ENCODE measurements at regions not wholly inside any gene's neighbourhood (a gene's known extent, or its start where the extent isn't known, plus 50 kb on each side); places are given as distances from the start of the nearest gene placed in this dataset.
"Not testable (repeated sequence)": the region's sequence is repeated elsewhere in the genome, so short reads cannot be mapped to it uniquely, and the experiment has no call there.

DNA sequence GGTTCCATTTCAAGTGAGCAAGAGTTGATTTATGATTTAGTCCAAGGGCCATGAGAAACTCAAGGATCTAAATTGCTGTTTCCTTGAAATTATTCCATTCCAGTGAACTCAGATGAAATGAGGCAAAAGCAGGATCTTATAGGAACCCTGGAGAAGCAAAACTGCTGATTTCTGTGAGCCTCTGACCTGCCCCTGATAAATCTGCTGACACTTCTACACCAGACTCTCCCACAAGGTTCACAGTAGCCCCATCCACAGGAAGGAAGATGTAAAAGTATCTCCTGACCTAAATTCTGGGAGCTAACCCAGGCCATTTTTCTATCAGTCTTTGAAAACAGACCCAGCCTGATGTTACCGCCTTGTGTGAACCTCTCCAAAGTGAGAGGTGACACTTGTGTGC, 987.6 kb upstream of the AUTS2 start:
- no peak overlapping the region for H3K4me3 ChIP-seq (ENCODE audit: low read depth in 1 of 3, low read length in 3 of 3)
- 72 to 100% (median 84%) methylated on average over 1 of the region's 1 CpG for WGBS, 3 donors
- H3K36me3 ChIP-seq (ENCODE audit: control insufficient read depth in 3 of 3, insufficient read depth in 2 of 3, low read depth in 1 of 3, low read length in 3 of 3), result no peaks in the 10 kb centered on the region
- no peak for DNase-seq
- H3K9me3 ChIP-seq (ENCODE audit: control insufficient read depth in 2 of 2, insufficient read depth in 1 of 2, low read depth in 1 of 2, low read length in 1 of 2), result peaks cover 0 to 9% of the 10 kb centered on the region in 2 donors
- H3K4me1 ChIP-seq (ENCODE audit: control insufficient read depth in 3 of 3, insufficient read depth in 2 of 3, low read depth in 1 of 3, low read length in 2 of 3), result no peaks in the 10 kb centered on the region
- H3K27ac ChIP-seq (ENCODE audit: low read depth in 1 of 3, low read length in 2 of 3), result no peak overlapping the region
- no peaks in the 10 kb centered on the region for H3K27me3 ChIP-seq (ENCODE audit: control insufficient read depth in 3 of 3, insufficient read depth in 3 of 3, low read length in 3 of 3)
- no peak for FAIRE-seq

DNA sequence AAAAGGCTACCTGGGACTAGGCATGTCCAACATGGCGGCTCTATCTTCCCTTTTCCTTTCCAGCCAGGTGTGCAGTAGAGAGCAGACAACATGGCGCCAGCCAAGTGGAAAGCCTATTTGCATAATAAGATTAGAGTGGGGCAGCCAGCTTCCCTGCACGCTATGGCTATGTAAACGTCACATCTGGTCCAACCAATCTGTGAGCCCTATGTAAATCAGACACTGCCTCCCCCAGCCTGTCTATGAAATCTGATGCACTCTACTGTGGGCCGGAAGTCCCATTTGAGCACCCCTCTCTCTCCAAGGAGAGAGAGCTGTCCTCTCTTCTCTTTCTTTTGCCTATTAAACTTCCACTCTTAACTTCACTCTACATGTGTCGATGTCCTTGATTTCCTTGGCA, 984.9 kb upstream of the AUTS2 start:
- FAIRE-seq (no peak), DNase-seq (no peak)
- Histone ChIP-seq H3K27me3 (ENCODE audit: control insufficient read depth in 3 of 3, insufficient read depth in 3 of 3, low read length in 3 of 3) (no peaks in the 10 kb centered on the region), H3K4me1 (ENCODE audit: control insufficient read depth in 3 of 3, insufficient read depth in 2 of 3, low read depth in 1 of 3, low read length in 2 of 3) (no peaks in the 10 kb centered on the region), H3K27ac (ENCODE audit: low read depth in 1 of 3, low read length in 2 of 3) (no peak overlapping the region), H3K9me3 (ENCODE audit: control insufficient read depth in 2 of 2, insufficient read depth in 1 of 2, low read depth in 1 of 2, low read length in 1 of 2) (peaks cover 0 to 20% of the 10 kb centered on the region in 2 donors), H3K36me3 (ENCODE audit: control insufficient read depth in 3 of 3, insufficient read depth in 2 of 3, low read depth in 1 of 3, low read length in 3 of 3) (no peaks in the 10 kb centered on the region), H3K4me3 (ENCODE audit: low read depth in 1 of 3, low read length in 3 of 3) (no peak overlapping the region)
- 77 to 82% (median 81%) methylated on average over 6 of the region's 6 CpGs for WGBS, 3 donors

DNA sequence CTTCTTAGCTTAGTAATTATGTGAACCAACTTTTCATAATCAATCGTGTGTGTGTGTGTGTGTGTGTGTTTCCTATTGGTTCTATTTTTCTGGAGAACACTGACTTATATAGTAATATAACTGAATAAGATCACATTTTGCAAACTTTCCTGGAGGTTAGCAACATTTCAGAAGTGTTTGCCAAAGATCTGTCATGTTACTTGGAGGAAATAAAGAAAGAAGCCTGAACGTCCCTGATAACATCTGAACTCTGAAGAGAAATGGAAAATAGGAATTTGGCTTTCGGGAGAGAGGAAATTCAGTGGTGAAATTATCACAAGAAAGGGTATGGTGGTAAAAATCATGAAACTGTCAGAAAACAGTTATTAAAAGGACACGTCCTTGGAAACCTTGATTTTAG, 984.4 kb upstream of the AUTS2 start:
- 46 to 54% (median 48%) methylated on average over 4 of the region's 4 CpGs for WGBS, 3 donors
- Histone ChIP-seq H3K4me1 (ENCODE audit: control insufficient read depth in 3 of 3, insufficient read depth in 2 of 3, low read depth in 1 of 3, low read length in 2 of 3) (no peaks in the 10 kb centered on the region), H3K9me3 (ENCODE audit: control insufficient read depth in 2 of 2, insufficient read depth in 1 of 2, low read depth in 1 of 2, low read length in 1 of 2) (peaks cover 0 to 15% of the 10 kb centered on the region in 2 donors), H3K4me3 (ENCODE audit: low read depth in 1 of 3, low read length in 3 of 3) (no peak overlapping the region), H3K27me3 (ENCODE audit: control insufficient read depth in 3 of 3, insufficient read depth in 3 of 3, low read length in 3 of 3) (no peaks in the 10 kb centered on the region), H3K27ac (ENCODE audit: low read depth in 1 of 3, low read length in 2 of 3) (no peak overlapping the region), H3K36me3 (ENCODE audit: control insufficient read depth in 3 of 3, insufficient read depth in 2 of 3, low read depth in 1 of 3, low read length in 3 of 3) (no peaks in the 10 kb centered on the region)
- FAIRE-seq (no peak), DNase-seq (no peak)

DNA sequence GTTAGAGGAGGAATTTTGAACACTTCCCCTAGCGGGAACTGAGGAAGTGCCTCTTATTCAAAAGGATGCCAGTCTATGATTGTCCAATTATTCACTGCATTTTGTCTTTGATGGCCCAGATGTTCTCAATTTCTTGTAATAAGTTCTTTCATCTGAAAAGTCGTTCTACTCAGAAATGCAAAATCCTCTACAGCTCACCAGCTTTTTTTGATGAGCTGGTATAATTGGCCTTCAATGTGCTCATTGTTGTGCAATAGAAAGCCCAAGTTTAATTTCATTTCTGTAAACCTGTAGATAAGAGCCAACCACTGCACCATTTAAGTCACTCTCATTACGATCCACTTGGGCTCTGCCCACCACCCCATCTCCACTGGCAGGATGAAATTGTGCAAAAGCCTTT, 978.7 kb upstream of the AUTS2 start:
- no peak for DNase-seq
- H3K4me1 ChIP-seq (ENCODE audit: control insufficient read depth in 3 of 3, insufficient read depth in 2 of 3, low read depth in 1 of 3, low read length in 2 of 3), result no peaks in the 10 kb centered on the region
- peaks cover 0 to 13% of the 10 kb centered on the region in 2 donors for H3K9me3 ChIP-seq (ENCODE audit: control insufficient read depth in 2 of 2, insufficient read depth in 1 of 2, low read depth in 1 of 2, low read length in 1 of 2)
- H3K4me3 ChIP-seq (ENCODE audit: low read depth in 1 of 3, low read length in 3 of 3), result no peak overlapping the region
- no peak for FAIRE-seq
- H3K27ac ChIP-seq (ENCODE audit: low read depth in 1 of 3, low read length in 2 of 3), result no peak overlapping the region
- no peaks in the 10 kb centered on the region for H3K36me3 ChIP-seq (ENCODE audit: control insufficient read depth in 3 of 3, insufficient read depth in 2 of 3, low read depth in 1 of 3, low read length in 3 of 3)
- 73 to 83% (median 80%) methylated on average over 3 of the region's 3 CpGs for WGBS, 3 donors
- H3K27me3 ChIP-seq (ENCODE audit: control insufficient read depth in 3 of 3, insufficient read depth in 3 of 3, low read length in 3 of 3), result no peaks in the 10 kb centered on the region

DNA sequence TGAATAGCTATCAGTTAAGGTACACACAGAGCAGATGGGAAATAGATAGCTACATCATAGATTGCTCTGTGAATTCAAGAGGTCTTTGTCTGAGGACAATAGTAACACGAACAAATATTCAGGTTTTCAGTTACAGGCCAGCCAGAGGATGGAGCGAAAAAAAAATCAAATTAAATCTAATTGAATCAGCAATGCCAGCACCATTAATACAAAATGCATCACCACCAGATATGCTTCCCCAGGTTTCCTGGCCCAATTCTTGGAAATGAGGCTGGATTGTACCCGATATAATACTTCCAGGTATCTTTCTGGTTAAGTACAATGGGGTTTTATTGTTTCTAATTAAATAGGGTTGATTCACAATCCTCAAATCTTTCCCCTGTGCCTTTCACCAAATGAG, 975.8 kb upstream of the AUTS2 start:
- H3K27me3 ChIP-seq (ENCODE audit: control insufficient read depth in 3 of 3, insufficient read depth in 3 of 3, low read length in 3 of 3), result no peaks in the 10 kb centered on the region
- H3K9me3 ChIP-seq (ENCODE audit: control insufficient read depth in 2 of 2, insufficient read depth in 1 of 2, low read depth in 1 of 2, low read length in 1 of 2), result peaks cover 0 to 4% of the 10 kb centered on the region in 2 donors
- 73 to 86% (median 84%) methylated on average over 3 of the region's 3 CpGs for WGBS, 3 donors
- H3K4me3 ChIP-seq (ENCODE audit: low read depth in 1 of 3, low read length in 3 of 3), result no peak overlapping the region
- H3K36me3 ChIP-seq (ENCODE audit: control insufficient read depth in 3 of 3, insufficient read depth in 2 of 3, low read depth in 1 of 3, low read length in 3 of 3), result no peaks in the 10 kb centered on the region
- FAIRE-seq, result no peak
- DNase-seq, result no peak
- H3K27ac ChIP-seq (ENCODE audit: low read depth in 1 of 3, low read length in 2 of 3), result no peak overlapping the region
- H3K4me1 ChIP-seq (ENCODE audit: control insufficient read depth in 3 of 3, insufficient read depth in 2 of 3, low read depth in 1 of 3, low read length in 2 of 3), result no peaks in the 10 kb centered on the region

DNA sequence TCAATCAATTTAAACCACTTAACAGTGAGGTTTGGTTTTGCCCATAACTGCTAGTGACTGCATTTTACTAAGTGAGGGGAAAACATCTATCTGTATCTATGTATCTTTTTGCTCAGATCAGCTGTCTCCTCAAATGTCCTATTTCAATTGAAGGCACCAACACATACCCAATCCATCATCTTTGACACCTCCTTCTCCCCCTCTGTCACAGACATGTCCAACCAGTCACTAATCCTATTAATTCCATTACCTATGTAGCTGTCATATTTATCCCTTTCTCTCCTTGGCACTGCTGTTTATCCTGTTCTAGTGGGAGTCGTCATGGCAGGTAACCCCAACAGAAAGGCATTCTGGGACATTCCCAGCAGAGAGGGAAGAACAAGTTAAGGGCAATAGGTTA, 975.2 kb upstream of the AUTS2 start:
- Histone ChIP-seq H3K36me3 (ENCODE audit: control insufficient read depth in 3 of 3, insufficient read depth in 2 of 3, low read depth in 1 of 3, low read length in 3 of 3) (no peaks in the 10 kb centered on the region), H3K9me3 (ENCODE audit: control insufficient read depth in 2 of 2, insufficient read depth in 1 of 2, low read depth in 1 of 2, low read length in 1 of 2) (no peaks in the 10 kb centered on the region), H3K27ac (ENCODE audit: low read depth in 1 of 3, low read length in 2 of 3) (no peak overlapping the region), H3K27me3 (ENCODE audit: control insufficient read depth in 3 of 3, insufficient read depth in 3 of 3, low read length in 3 of 3) (no peaks in the 10 kb centered on the region), H3K4me1 (ENCODE audit: control insufficient read depth in 3 of 3, insufficient read depth in 2 of 3, low read depth in 1 of 3, low read length in 2 of 3) (no peaks in the 10 kb centered on the region), H3K4me3 (ENCODE audit: low read depth in 1 of 3, low read length in 3 of 3) (no peak overlapping the region)
- DNase-seq, result no peak
- FAIRE-seq, result no peak
- WGBS, 3 donors, result 67 to 76% (median 72%) methylated on average over 1 of the region's 1 CpG

DNA sequence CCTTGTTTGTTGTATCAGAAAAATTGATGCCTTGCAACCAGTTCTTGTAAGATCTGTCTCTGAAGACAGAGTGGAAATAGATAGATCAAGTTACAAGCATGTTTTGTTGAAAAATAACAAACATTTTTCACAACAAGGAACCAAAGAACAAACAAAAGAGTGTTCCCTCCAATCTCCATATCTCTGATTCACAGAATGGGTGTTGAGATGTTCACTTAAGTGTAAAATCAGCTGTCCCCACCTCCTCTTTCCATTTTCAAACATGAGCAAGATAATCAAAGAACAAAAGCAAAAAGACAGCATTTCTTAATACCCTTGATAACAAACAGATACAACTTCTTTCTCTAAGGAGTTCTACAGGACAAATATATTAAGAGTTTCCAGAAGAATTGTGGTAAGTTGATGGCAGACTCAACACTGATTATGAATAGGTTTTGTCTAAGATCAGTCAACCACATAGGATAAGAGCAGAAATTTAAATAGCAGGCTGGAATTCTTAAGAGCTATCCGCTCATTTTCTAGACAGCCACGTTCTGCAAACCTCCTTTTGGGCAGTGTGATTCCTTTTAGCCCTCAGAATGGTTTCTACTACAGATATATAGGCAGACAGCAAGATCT, 970.9 kb upstream of the AUTS2 start:
- no peaks in the 10 kb centered on the region for H3K4me1 ChIP-seq (ENCODE audit: control insufficient read depth in 3 of 3, insufficient read depth in 2 of 3, low read depth in 1 of 3, low read length in 2 of 3)
- 71 to 79% (median 74%) methylated on average over 2 of the region's 2 CpGs for WGBS, 3 donors

DNA sequence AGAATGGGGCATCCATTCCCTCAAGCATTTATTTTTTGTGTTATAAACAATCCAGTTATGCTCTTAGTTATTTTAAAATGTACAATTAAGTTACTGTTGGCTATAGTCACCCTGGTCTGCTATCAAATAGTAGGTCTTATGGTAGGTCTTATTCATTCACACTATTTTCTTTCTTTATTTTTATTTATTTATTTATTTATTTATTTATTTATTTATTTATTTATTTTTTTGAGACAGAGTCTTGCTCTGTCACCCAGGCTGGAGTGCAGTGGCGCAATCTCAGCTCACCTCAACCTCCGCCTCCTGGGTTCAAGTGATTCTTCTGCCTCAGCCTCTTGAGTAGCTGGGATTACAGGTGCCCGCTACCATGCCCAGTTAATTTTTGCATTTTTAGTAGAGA, 967.4 kb upstream of the AUTS2 start:
- H3K4me1 ChIP-seq (ENCODE audit: control insufficient read depth in 3 of 3, insufficient read depth in 2 of 3, low read depth in 1 of 3, low read length in 2 of 3); FAIRE-seq; H3K27me3 ChIP-seq (ENCODE audit: control insufficient read depth in 3 of 3, insufficient read depth in 3 of 3, low read length in 3 of 3); H3K36me3 ChIP-seq (ENCODE audit: control insufficient read depth in 3 of 3, insufficient read depth in 2 of 3, low read depth in 1 of 3, low read length in 3 of 3); DNase-seq; H3K4me3 ChIP-seq (ENCODE audit: low read depth in 1 of 3, low read length in 3 of 3); H3K9me3 ChIP-seq (ENCODE audit: control insufficient read depth in 2 of 2, insufficient read depth in 1 of 2, low read depth in 1 of 2, low read length in 1 of 2); H3K27ac ChIP-seq (ENCODE audit: low read depth in 1 of 3, low read length in 2 of 3): not testable (repeated sequence)
- WGBS, 3 donors, result 92 to 97% (median 93%) methylated on average over 3 of the region's 3 CpGs

More for the DNA sequence above, 970.9 kb upstream of the AUTS2 start:
- Histone ChIP-seq H3K27ac (ENCODE audit: low read depth in 1 of 3, low read length in 2 of 3) (no peak overlapping the region), H3K9me3 (ENCODE audit: control insufficient read depth in 2 of 2, insufficient read depth in 1 of 2, low read depth in 1 of 2, low read length in 1 of 2) (no peaks in the 10 kb centered on the region), H3K4me3 (ENCODE audit: low read depth in 1 of 3, low read length in 3 of 3) (no peak overlapping the region), H3K36me3 (ENCODE audit: control insufficient read depth in 3 of 3, insufficient read depth in 2 of 3, low read depth in 1 of 3, low read length in 3 of 3) (no peaks in the 10 kb centered on the region), H3K27me3 (ENCODE audit: control insufficient read depth in 3 of 3, insufficient read depth in 3 of 3, low read length in 3 of 3) (no peaks in the 10 kb centered on the region)
- no peak for DNase-seq
- no peak for FAIRE-seq

DNA sequence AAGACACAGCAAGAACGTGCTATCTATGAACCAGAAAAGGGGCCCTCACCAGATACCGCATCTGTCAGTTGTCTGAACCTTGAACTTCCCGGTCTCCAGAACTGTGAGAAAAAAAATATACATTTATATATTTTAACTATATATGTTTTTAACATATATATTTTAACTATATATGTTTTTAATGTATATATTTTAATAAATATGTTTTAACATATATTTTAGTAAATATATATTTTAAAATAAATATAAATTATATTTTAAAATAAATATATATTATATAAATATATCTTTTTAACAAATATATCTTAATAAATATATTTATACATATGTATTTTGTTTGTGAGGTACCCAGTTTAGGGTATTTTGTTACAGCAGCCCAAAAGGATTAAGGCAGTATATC, 958.2 kb upstream of the AUTS2 start:
- no peaks in the 10 kb centered on the region for H3K27me3 ChIP-seq (ENCODE audit: control insufficient read depth in 3 of 3, insufficient read depth in 3 of 3, low read length in 3 of 3)
- peaks cover 0 to 9% of the 10 kb centered on the region in 2 donors for H3K9me3 ChIP-seq (ENCODE audit: control insufficient read depth in 2 of 2, insufficient read depth in 1 of 2, low read depth in 1 of 2, low read length in 1 of 2)
- no peak overlapping the region for H3K27ac ChIP-seq (ENCODE audit: low read depth in 1 of 3, low read length in 2 of 3)
- H3K4me3 ChIP-seq (ENCODE audit: low read depth in 1 of 3, low read length in 3 of 3), result no peak overlapping the region
- WGBS, 3 donors, result 83 to 90% (median 90%) methylated on average over 3 of the region's 3 CpGs
- no peaks in the 10 kb centered on the region for H3K36me3 ChIP-seq (ENCODE audit: control insufficient read depth in 3 of 3, insufficient read depth in 2 of 3, low read depth in 1 of 3, low read length in 3 of 3)
- H3K4me1 ChIP-seq (ENCODE audit: control insufficient read depth in 3 of 3, insufficient read depth in 2 of 3, low read depth in 1 of 3, low read length in 2 of 3), result no peaks in the 10 kb centered on the region
- DNase-seq (no peak), FAIRE-seq (peak; percentile 97)

Measured in small intestine (tissue), 7 donors.